GM12878 (cell line): ENCODE measurements at regions not wholly inside any gene's neighbourhood (a gene's known extent, or its start where the extent isn't known, plus 50 kb on each side); places are given as distances from the start of the nearest gene placed in this dataset.

Experiments
- ASH2L ChIP-seq: fragments of 300-600, 200-600 bp; sonication (generic); IDR thresholded peaks from 2 replicates; pipeline ENCODE4 v1.6.1; 2017; ENCODE audit warnings: low read depth, mild to moderate bottlenecking, borderline replicate concordance
- BACH1 ChIP-seq: fragments of 450-650 bp; IDR thresholded peaks from 2 replicates; pipeline ENCODE4 v1.6.1; 2017; ENCODE audit warnings: mild to moderate bottlenecking, borderline replicate concordance
- BCL11A ChIP-seq: IDR thresholded peaks from 2 replicates; pipeline ENCODE4 v1.6.1; 2011; ENCODE audit warnings: low read depth, low read length
- BHLHE40 ChIP-seq, 2 experiments: fragments of 450-650 bp in 1 of 2; IDR thresholded peaks; 2 replicates each; pipeline ENCODE4 v1.6.1; 2011 to 2017; ENCODE audit warnings: low read depth in 2 of 2, borderline replicate concordance in 1 of 2, improper control_type of control experiment in 1 of 2, low read length in 1 of 2, mild to moderate bottlenecking in 1 of 2
- CBX3 ChIP-seq: fragments of 200-600 bp; sonication (generic); IDR thresholded peaks from 2 replicates; pipeline ENCODE4 v1.6.1; 2016; ENCODE audit warnings: low read depth, borderline replicate concordance
- FOXM1 ChIP-seq: IDR thresholded peaks from 2 replicates; pipeline ENCODE4 v1.6.1; 2012; ENCODE audit warnings: low read depth, mild to moderate bottlenecking, inconsistent platforms, low read length, moderate library complexity
- HDAC2 ChIP-seq: fragments of 200-600 bp; sonication (generic); IDR thresholded peaks from 2 replicates; pipeline ENCODE4 v1.6.1; 2017
- MTA2 ChIP-seq: fragments of 450-650 bp; IDR thresholded peaks from 2 replicates; pipeline ENCODE4 v1.6.1; 2016; ENCODE audit warnings: low read depth, mild to moderate bottlenecking, moderate library complexity
- NBN ChIP-seq: fragments of 450-650 bp; IDR thresholded peaks from 2 replicates; pipeline ENCODE4 v1.6.1; 2016
- NFYA ChIP-seq: IDR thresholded peaks from 2 replicates; pipeline ENCODE4 v1.6.1; 2011; ENCODE audit warnings: low read depth, mild to moderate bottlenecking, low read length, improper control_type of control experiment, borderline replicate concordance
- SIN3A ChIP-seq: IDR thresholded peaks from 2 replicates; pipeline ENCODE4 v1.6.1; 2012; ENCODE audit warnings: low read depth, low read length, improper control_type of control experiment
- STAT3 ChIP-seq: IDR thresholded peaks from 2 replicates; pipeline ENCODE4 v1.6.1; 2011; ENCODE audit warnings: low read depth, low read length, improper control_type of control experiment
- SUZ12 ChIP-seq: fragments of 200-600 bp; sonication (generic); IDR thresholded peaks from one replicate; pipeline ENCODE4 v1.6.1; 2018; ENCODE audit warnings: antibody characterized with exemption, mild to moderate bottlenecking; ENCODE audit not compliant: unreplicated experiment
- ZNF217 ChIP-seq: fragments of 450-650 bp; IDR thresholded peaks from 2 replicates; pipeline ENCODE4 v1.6.1; 2017; ENCODE audit warnings: antibody characterized with exemption, mild to moderate bottlenecking
- TF ChIP-seq, protein P1 (sequence below): IDR thresholded peaks from 2 replicates; pipeline ENCODE4 v1.6.1; 2012; ENCODE audit warnings: mild to moderate bottlenecking, low read depth, low read length
- TF ChIP-seq, protein P2 (sequence below): IDR thresholded peaks from 2 replicates; pipeline ENCODE4 v1.6.1; 2012; ENCODE audit warnings: low read depth, low read length, improper control_type of control experiment
- TF ChIP-seq, protein P3 (sequence below): fragments of 450-650 bp; IDR thresholded peaks from 2 replicates; pipeline ENCODE4 v1.6.1; 2017; ENCODE audit warnings: mild to moderate bottlenecking, moderate library complexity
- TF ChIP-seq, protein P4 (sequence below): fragments of 450-650 bp; IDR thresholded peaks from 2 replicates; pipeline ENCODE4 v1.6.1; 2017; ENCODE audit warnings: mild to moderate bottlenecking

DNA sequence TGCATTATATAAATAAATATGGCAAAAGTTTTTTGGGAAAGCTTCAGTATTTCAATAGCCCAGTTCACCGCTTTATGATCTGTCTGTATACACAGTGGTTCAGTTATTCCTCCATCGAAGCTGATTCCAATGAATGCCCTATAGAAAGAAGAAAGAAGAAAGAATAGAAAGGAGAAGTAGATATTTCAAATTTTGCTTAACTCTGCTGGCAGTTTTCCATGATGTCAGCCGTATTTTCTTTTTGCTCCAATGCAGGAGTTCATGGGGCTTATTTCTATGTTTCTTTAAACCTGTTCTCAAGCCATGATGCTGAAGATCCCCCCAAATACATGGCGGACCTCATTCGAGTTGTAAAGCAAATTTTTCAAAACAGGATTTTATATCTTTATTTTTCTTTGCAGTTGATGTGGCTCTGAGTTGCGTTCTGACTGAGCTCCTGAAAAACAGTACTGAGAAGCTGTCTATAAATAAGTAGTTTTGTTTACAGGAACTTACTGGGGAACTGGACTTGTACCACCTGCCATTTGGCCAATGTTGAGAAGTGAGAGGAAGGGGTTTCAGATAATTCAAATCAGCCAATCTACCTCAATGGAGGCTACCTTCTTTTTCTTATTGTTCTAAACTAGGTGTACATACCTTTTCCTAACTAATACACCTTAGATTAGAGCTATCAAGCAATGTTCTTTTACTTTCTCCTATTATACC lies 418.5 kb upstream of the MEF2C start (continued):
- TF ChIP-seq, protein P1, sequence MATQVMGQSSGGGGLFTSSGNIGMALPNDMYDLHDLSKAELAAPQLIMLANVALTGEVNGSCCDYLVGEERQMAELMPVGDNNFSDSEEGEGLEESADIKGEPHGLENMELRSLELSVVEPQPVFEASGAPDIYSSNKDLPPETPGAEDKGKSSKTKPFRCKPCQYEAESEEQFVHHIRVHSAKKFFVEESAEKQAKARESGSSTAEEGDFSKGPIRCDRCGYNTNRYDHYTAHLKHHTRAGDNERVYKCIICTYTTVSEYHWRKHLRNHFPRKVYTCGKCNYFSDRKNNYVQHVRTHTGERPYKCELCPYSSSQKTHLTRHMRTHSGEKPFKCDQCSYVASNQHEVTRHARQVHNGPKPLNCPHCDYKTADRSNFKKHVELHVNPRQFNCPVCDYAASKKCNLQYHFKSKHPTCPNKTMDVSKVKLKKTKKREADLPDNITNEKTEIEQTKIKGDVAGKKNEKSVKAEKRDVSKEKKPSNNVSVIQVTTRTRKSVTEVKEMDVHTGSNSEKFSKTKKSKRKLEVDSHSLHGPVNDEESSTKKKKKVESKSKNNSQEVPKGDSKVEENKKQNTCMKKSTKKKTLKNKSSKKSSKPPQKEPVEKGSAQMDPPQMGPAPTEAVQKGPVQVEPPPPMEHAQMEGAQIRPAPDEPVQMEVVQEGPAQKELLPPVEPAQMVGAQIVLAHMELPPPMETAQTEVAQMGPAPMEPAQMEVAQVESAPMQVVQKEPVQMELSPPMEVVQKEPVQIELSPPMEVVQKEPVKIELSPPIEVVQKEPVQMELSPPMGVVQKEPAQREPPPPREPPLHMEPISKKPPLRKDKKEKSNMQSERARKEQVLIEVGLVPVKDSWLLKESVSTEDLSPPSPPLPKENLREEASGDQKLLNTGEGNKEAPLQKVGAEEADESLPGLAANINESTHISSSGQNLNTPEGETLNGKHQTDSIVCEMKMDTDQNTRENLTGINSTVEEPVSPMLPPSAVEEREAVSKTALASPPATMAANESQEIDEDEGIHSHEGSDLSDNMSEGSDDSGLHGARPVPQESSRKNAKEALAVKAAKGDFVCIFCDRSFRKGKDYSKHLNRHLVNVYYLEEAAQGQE: no peak
- TF ChIP-seq ZNF217 (peak; percentile 92; the same call in 1 of the 2 replicates), SUZ12 (no peak), BCL11A (peak; percentile 78), STAT3 (peak; percentile 90; the same call in 1 of the 2 replicates), BHLHE40 (IDR thresholded peaks at IDR 0.05; ENCODE audit: borderline replicate concordance in 1 of 2, low read depth in 2 of 2, low read length in 1 of 2) (peak in 1 of 2 experiments; percentile 55; a peak in 2 of 4 replicates), CBX3 (no peak), MTA2 (peak; percentile 76), SIN3A (no peak), ASH2L (0 out of 2 replicates have a peak, but pooled peaks have one; percentile 29), HDAC2 (no peak), FOXM1 (peak; percentile 98), NBN (0 out of 2 replicates have a peak, but pooled peaks have one; percentile 36), BACH1 (peak; percentile 41; the same call in 1 of the 2 replicates), NFYA (no peak)
- TF ChIP-seq, protein P2, sequence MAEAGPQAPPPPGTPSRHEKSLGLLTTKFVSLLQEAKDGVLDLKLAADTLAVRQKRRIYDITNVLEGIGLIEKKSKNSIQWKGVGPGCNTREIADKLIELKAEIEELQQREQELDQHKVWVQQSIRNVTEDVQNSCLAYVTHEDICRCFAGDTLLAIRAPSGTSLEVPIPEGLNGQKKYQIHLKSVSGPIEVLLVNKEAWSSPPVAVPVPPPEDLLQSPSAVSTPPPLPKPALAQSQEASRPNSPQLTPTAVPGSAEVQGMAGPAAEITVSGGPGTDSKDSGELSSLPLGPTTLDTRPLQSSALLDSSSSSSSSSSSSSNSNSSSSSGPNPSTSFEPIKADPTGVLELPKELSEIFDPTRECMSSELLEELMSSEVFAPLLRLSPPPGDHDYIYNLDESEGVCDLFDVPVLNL: no peak
- TF ChIP-seq, protein P3, sequence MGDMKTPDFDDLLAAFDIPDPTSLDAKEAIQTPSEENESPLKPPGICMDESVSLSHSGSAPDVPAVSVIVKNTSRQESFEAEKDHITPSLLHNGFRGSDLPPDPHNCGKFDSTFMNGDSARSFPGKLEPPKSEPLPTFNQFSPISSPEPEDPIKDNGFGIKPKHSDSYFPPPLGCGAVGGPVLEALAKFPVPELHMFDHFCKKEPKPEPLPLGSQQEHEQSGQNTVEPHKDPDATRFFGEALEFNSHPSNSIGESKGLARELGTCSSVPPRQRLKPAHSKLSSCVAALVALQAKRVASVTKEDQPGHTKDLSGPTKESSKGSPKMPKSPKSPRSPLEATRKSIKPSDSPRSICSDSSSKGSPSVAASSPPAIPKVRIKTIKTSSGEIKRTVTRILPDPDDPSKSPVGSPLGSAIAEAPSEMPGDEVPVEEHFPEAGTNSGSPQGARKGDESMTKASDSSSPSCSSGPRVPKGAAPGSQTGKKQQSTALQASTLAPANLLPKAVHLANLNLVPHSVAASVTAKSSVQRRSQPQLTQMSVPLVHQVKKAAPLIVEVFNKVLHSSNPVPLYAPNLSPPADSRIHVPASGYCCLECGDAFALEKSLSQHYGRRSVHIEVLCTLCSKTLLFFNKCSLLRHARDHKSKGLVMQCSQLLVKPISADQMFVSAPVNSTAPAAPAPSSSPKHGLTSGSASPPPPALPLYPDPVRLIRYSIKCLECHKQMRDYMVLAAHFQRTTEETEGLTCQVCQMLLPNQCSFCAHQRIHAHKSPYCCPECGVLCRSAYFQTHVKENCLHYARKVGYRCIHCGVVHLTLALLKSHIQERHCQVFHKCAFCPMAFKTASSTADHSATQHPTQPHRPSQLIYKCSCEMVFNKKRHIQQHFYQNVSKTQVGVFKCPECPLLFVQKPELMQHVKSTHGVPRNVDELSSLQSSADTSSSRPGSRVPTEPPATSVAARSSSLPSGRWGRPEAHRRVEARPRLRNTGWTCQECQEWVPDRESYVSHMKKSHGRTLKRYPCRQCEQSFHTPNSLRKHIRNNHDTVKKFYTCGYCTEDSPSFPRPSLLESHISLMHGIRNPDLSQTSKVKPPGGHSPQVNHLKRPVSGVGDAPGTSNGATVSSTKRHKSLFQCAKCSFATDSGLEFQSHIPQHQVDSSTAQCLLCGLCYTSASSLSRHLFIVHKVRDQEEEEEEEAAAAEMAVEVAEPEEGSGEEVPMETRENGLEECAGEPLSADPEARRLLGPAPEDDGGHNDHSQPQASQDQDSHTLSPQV: no peak
- TF ChIP-seq, protein P4, sequence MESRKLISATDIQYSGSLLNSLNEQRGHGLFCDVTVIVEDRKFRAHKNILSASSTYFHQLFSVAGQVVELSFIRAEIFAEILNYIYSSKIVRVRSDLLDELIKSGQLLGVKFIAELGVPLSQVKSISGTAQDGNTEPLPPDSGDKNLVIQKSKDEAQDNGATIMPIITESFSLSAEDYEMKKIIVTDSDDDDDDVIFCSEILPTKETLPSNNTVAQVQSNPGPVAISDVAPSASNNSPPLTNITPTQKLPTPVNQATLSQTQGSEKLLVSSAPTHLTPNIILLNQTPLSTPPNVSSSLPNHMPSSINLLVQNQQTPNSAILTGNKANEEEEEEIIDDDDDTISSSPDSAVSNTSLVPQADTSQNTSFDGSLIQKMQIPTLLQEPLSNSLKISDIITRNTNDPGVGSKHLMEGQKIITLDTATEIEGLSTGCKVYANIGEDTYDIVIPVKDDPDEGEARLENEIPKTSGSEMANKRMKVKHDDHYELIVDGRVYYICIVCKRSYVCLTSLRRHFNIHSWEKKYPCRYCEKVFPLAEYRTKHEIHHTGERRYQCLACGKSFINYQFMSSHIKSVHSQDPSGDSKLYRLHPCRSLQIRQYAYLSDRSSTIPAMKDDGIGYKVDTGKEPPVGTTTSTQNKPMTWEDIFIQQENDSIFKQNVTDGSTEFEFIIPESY: no peak
